HEK293T (cell line): ENCODE measurements at regions not wholly inside any gene's neighbourhood (a gene's known extent, or its start where the extent isn't known, plus 50 kb on each side); places are given as distances from the start of the nearest gene placed in this dataset.

Source experiments
- BHLHE40 ChIP-seq: fragments of 450-650 bp; IDR thresholded peaks from 2 replicates; pipeline ENCODE4 v1.6.1; 2016; ENCODE audit warnings: mild to moderate bottlenecking, moderate library complexity, borderline replicate concordance
- CTBP1 ChIP-seq: fragments of 450-650 bp; IDR thresholded peaks from 2 replicates; pipeline ENCODE4 v1.6.1; 2016; ENCODE audit warnings: borderline replicate concordance
- FOXA1 ChIP-seq: fragments of 450-650 bp; IDR thresholded peaks from 2 replicates; pipeline ENCODE4 v1.6.1; 2016; ENCODE audit warnings: mild to moderate bottlenecking
- FOXK2 ChIP-seq: fragments of 450-650 bp; IDR thresholded peaks from 2 replicates; pipeline ENCODE4 v1.6.1; 2016; ENCODE audit warnings: mild to moderate bottlenecking
- FOXM1 ChIP-seq: fragments of 450-650 bp; IDR thresholded peaks from 2 replicates; pipeline ENCODE4 v1.6.1; 2017; ENCODE audit warnings: mild to moderate bottlenecking, borderline replicate concordance
- HDGF ChIP-seq: fragments of 450-650 bp; IDR thresholded peaks from 2 replicates; pipeline ENCODE4 v1.6.1; 2017; ENCODE audit warnings: antibody characterized with exemption, borderline replicate concordance
- TARDBP ChIP-seq: fragments of 450-650 bp; IDR thresholded peaks from 2 replicates; pipeline ENCODE4 v1.6.1; 2016
- ZNF384 ChIP-seq: fragments of 450-650 bp; IDR thresholded peaks from 2 replicates; pipeline ENCODE4 v1.6.1; 2016
- TF ChIP-seq, protein P1 (sequence below): fragments of 450-650 bp; IDR thresholded peaks from 2 replicates; pipeline ENCODE4 v1.6.1; 2016

DNA sequence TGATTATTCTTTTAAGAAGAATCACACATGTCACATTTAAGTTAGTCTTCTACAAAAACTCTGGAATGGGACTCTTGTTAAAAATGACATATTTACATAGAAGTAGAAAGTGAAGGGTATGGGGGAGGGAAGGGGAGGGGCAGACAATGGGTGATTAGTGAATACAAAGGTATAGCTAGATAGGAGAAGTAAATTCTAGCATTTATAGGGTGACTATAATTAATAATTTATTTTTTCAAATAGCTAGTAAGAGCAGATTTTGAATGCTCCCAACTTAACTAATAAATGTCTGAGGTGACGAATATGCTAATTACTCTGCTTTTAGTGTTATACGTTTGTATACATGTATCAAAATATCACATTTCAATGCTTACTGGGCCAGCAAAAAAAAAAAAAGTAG, 59.4 kb downstream of the BLTP3B start:
- TF ChIP-seq, protein P1, sequence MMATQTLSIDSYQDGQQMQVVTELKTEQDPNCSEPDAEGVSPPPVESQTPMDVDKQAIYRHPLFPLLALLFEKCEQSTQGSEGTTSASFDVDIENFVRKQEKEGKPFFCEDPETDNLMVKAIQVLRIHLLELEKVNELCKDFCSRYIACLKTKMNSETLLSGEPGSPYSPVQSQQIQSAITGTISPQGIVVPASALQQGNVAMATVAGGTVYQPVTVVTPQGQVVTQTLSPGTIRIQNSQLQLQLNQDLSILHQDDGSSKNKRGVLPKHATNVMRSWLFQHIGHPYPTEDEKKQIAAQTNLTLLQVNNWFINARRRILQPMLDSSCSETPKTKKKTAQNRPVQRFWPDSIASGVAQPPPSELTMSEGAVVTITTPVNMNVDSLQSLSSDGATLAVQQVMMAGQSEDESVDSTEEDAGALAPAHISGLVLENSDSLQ = no peak
- no peak for TF ChIP-seq FOXM1
- TF ChIP-seq TARDBP = no peak
- no peak for TF ChIP-seq BHLHE40
- TF ChIP-seq FOXK2 = no peak
- no peak for TF ChIP-seq CTBP1
- TF ChIP-seq ZNF384 = no peak
- no peak for TF ChIP-seq FOXA1
- TF ChIP-seq HDGF = no peak
